DND-41 (cell line): ENCODE measurements at regions not wholly inside any gene's neighbourhood (a gene's known extent, or its start where the extent isn't known, plus 50 kb on each side); places are given as distances from the start of the nearest gene placed in this dataset.

Experiments
- ATAC-seq: fragments of 200-7000 bp; cut with Tn5 transposase; 3 replicates; pipeline ENCODE4 v1.9.1; 2021; ENCODE audit warnings: low read depth; ENCODE audit not compliant: insufficient read depth
- DNase-seq: peaks from one replicate; pipeline ENCODE4 v3.0.0-alpha.2; 2020
- H2AFZ ChIP-seq: 2 replicates; pipeline ENCODE4 v1.6.0; 2012; ENCODE audit warnings: low read depth, low read length
- H3K27ac ChIP-seq: 2 replicates; pipeline ENCODE4 v1.5.1; 2012; ENCODE audit warnings: low read length, inconsistent platforms
- H3K27me3 ChIP-seq: fragments of 200-600 bp; sonication (generic); 2 replicates; pipeline ENCODE4 v1.6.0; 2012; ENCODE audit warnings: low read length, mild to moderate bottlenecking, inconsistent platforms; ENCODE audit not compliant: insufficient read depth, poor library complexity
- H3K36me3 ChIP-seq: 2 replicates; pipeline ENCODE4 v1.5.1; 2012; ENCODE audit warnings: low read length, inconsistent platforms; ENCODE audit not compliant: insufficient read depth
- H3K4me1 ChIP-seq: 2 replicates; pipeline ENCODE4 v1.5.1; 2012; ENCODE audit warnings: mild to moderate bottlenecking, low read length; ENCODE audit not compliant: insufficient read depth
- H3K4me2 ChIP-seq: 2 replicates; pipeline ENCODE4 v1.6.0; 2012; ENCODE audit warnings: mild to moderate bottlenecking, moderate library complexity, low read length, inconsistent platforms; ENCODE audit not compliant: insufficient read depth
- H3K4me3 ChIP-seq, 2 experiments: fragments of 200-600 bp in 1 of 2; shearing (Covaris generic) in 1 of 2; 2 replicates each; pipeline ENCODE4 v1.5.1; 2012 to 2016; ENCODE audit warnings: inconsistent platforms in 2 of 2, low read length in 2 of 2, mild to moderate bottlenecking in 2 of 2, low read depth in 1 of 2, moderate library complexity in 1 of 2
- H3K79me2 ChIP-seq: 2 replicates; pipeline ENCODE4 v1.6.0; 2012; ENCODE audit warnings: low read length, inconsistent platforms; ENCODE audit not compliant: insufficient read depth
- H3K9ac ChIP-seq: 2 replicates; pipeline ENCODE4 v1.6.0; 2012; ENCODE audit warnings: low read depth, mild to moderate bottlenecking, inconsistent platforms, low read length, moderate library complexity
- H3K9me3 ChIP-seq: 2 replicates; pipeline ENCODE4 v1.5.1; 2012; ENCODE audit warnings: low read length, moderate library complexity, mild to moderate bottlenecking, inconsistent platforms; ENCODE audit not compliant: insufficient read depth, severe bottlenecking
- H4K20me1 ChIP-seq: 2 replicates; pipeline ENCODE4 v1.6.0; 2012; ENCODE audit warnings: low read length; ENCODE audit not compliant: insufficient read depth
- EZH2 ChIP-seq: IDR thresholded peaks from 3 replicates; pipeline ENCODE4 v1.6.1; 2012; ENCODE audit warnings: borderline replicate concordance, low read depth, mild to moderate bottlenecking, moderate library complexity, low read length, inconsistent platforms; ENCODE audit not compliant: severe bottlenecking
- TF ChIP-seq, protein P1 (sequence below): IDR thresholded peaks from 2 replicates; pipeline ENCODE4 v1.5.1; 2012; ENCODE audit warnings: borderline replicate concordance, low read length, moderate library complexity, mild to moderate bottlenecking; ENCODE audit not compliant: poor library complexity, severe bottlenecking; ENCODE audit errors: extremely low read depth

DNA sequence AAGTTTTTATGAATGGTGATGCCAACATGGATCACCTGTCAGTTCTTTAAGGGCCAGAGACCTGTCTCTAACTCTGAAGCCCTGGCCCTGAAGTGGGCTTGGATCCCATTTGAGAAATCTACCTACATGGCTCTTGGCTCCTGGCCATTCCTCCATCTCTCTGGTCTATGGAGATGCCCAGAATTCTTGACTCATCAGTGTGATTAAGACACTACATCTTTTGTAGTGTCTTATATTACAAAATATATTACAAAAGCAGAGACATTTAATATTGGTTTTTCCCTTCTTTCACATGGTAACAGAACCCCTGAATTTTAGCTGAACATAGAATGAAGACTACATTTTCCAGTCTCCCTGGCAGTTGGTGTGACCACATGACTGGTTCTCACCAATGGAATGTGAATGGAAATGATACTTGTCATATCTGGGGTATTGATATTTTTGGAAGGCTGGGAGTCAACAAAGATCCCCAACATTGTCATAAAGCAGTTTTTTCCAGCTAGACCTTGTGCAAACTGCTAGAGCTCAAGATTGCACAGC, 198.3 kb downstream of the SREK1 start:
- DNase-seq (no peak), ATAC-seq (no peak)
- no peak overlapping the region for H2AFZ ChIP-seq
- no peaks in the 10 kb centered on the region for H3K27me3 ChIP-seq
- H3K27ac ChIP-seq, result no peak overlapping the region
- H3K4me1 ChIP-seq, result peaks cover 3% of the 10 kb centered on the region; the same call in 1 of the 2 replicates
- H4K20me1 ChIP-seq, result no peaks in the 10 kb centered on the region
- H3K36me3 ChIP-seq, result no peaks in the 10 kb centered on the region
- TF ChIP-seq, protein P1, sequence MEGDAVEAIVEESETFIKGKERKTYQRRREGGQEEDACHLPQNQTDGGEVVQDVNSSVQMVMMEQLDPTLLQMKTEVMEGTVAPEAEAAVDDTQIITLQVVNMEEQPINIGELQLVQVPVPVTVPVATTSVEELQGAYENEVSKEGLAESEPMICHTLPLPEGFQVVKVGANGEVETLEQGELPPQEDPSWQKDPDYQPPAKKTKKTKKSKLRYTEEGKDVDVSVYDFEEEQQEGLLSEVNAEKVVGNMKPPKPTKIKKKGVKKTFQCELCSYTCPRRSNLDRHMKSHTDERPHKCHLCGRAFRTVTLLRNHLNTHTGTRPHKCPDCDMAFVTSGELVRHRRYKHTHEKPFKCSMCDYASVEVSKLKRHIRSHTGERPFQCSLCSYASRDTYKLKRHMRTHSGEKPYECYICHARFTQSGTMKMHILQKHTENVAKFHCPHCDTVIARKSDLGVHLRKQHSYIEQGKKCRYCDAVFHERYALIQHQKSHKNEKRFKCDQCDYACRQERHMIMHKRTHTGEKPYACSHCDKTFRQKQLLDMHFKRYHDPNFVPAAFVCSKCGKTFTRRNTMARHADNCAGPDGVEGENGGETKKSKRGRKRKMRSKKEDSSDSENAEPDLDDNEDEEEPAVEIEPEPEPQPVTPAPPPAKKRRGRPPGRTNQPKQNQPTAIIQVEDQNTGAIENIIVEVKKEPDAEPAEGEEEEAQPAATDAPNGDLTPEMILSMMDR, result no peak
- no peak for TF ChIP-seq EZH2
- H3K79me2 ChIP-seq, result no peaks in the 10 kb centered on the region
- no peaks in the 10 kb centered on the region for H3K9me3 ChIP-seq
- H3K4me3 ChIP-seq, result no peak overlapping the region
- no peak overlapping the region for H3K4me2 ChIP-seq
- H3K9ac ChIP-seq, result no peak overlapping the region

DNA sequence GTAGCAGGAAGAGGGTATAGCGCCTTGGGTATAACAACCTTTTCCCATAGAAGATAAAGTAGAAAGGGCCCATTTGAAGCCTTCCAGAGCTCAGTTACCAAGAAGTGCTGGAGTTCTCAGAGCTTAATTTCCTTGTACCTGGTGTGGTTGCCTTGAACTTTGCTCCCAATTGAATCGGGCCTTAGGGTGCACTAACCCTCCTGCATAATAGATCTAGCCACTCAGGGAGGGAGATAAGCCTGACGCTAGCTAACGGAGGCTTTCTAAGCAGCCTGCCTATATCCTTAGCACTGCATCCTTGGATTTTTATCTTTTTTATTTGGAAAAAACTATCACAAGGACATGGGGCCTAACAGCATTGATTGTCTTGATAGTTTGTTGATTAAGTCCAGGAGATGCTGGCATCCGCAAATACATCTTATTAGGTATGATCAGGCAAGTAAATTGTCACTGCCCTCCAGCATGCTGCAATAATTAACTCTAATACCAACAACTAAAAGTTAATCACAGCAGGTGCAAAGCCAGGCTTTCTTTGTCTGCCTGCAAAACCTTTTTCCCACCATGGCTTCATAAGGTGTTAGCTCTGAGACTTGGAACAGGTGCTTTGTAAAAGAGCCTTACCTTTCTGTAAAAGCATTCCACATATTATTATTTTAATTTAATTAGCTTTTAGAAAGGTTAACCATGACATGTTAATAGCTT, 199.4 kb downstream of the SREK1 start:
- Histone ChIP-seq H4K20me1 (no peaks in the 10 kb centered on the region), H2AFZ (no peak overlapping the region), H3K9ac (no peak overlapping the region), H3K4me1 (peaks cover 9% of the 10 kb centered on the region; the same call in 1 of the 2 replicates), H3K9me3 (no peaks in the 10 kb centered on the region), H3K27ac (no peak overlapping the region), H3K79me2 (no peaks in the 10 kb centered on the region), H3K4me2 (no peak overlapping the region), H3K4me3 (no peak overlapping the region), H3K36me3 (no peaks in the 10 kb centered on the region), H3K27me3 (no peaks in the 10 kb centered on the region)
- DNase-seq, result no peak
- no peak for ATAC-seq
- TF ChIP-seq EZH2, result no peak
- TF ChIP-seq, protein P1, result no peak

DNA sequence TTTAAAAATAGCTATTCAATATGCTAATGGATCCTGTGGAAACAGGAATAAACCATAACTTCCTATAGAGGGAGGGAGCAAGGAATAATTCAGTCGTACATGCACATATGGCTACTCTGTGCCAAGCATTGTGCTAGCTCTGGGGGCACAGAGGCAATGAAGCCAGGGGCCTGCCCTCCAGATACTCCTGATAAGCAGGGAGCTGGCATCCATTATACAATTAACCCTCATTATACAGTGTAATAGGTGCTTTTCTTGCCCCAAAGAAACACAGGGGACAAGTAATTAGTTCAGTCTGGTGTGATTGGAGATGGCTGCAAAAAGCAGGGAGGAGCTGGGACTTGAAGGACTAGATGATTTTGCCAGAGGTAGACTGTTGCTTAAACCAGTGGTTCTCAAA, 200.4 kb downstream of the SREK1 start:
- Histone ChIP-seq H3K4me1 (peaks cover 9% of the 10 kb centered on the region; the same call in 1 of the 2 replicates), H3K27ac (no peak overlapping the region), H3K4me3 (no peak overlapping the region), H3K79me2 (no peaks in the 10 kb centered on the region), H2AFZ (no peak overlapping the region), H4K20me1 (no peaks in the 10 kb centered on the region), H3K36me3 (no peaks in the 10 kb centered on the region), H3K9me3 (no peaks in the 10 kb centered on the region), H3K27me3 (no peaks in the 10 kb centered on the region), H3K4me2 (no peak overlapping the region), H3K9ac (no peak overlapping the region)
- no peak for DNase-seq
- TF ChIP-seq, protein P1, result no peak
- no peak for TF ChIP-seq EZH2
- no peak for ATAC-seq
